Psoas muscle (tissue), 7 donors: ENCODE measurements at regions not wholly inside any gene's neighbourhood (a gene's known extent, or its start where the extent isn't known, plus 50 kb on each side); places are given as distances from the start of the nearest gene placed in this dataset.
A peak's percentile ranks its signal among the peaks of the same experiment; 100 is the strongest.

Experiments
- ATAC-seq, 4 donors: fragments of 200-7000 bp; cut with Tn5 transposase; one replicate each; pipeline ENCODE4 v1.9.1; 2020; ENCODE audit warnings: moderate library complexity in 3 of 4, mild to moderate bottlenecking in 2 of 4
- DNase-seq, 2 donors: peaks; one replicate each; pipeline ENCODE4 v3.0.0-alpha.2; 2020
- H3K27ac ChIP-seq: fragments of 200-600 bp; one replicate; pipeline ENCODE4 v1.8.0; 2022
- H3K27me3 ChIP-seq, 3 donors: fragments of 200-600 bp in 1 of 3; one replicate each; pipeline versions ENCODE4 v1.6.1 to v1.8.0; 2013 to 2022; ENCODE audit warnings: low read length in 2 of 3, mild to moderate bottlenecking in 2 of 3, moderate library complexity in 1 of 3; ENCODE audit not compliant: insufficient read depth in 3 of 3
- H3K36me3 ChIP-seq, 2 donors: fragments of 200-600 bp in 1 of 2; one replicate each; pipeline versions ENCODE4 v1.6.1 to v1.8.0; 2013 to 2022; ENCODE audit warnings: low read depth in 1 of 2, mild to moderate bottlenecking in 1 of 2, moderate library complexity in 1 of 2; ENCODE audit not compliant: insufficient read depth in 1 of 2
- H3K4me1 ChIP-seq: fragments of 200-600 bp; one replicate; pipeline ENCODE4 v1.8.0; 2022
- H3K4me3 ChIP-seq: fragments of 200-600 bp; one replicate; pipeline ENCODE4 v1.8.0; 2022; ENCODE audit warnings: mild to moderate bottlenecking
- H3K9me3 ChIP-seq: fragments of 200-600 bp; one replicate; pipeline ENCODE4 v1.8.0; 2022
- CTCF ChIP-seq: fragments of 200-600 bp; IDR thresholded peaks from one replicate; pipeline ENCODE4 v1.8.0; 2022; ENCODE audit warnings: antibody characterized with exemption
- WGBS, 3 donors: extraction: QIAGEN DNeasy Blood & Tissue Kit; methylation state at CpG; one replicate each; pipeline versions ENCODE4 v1.1.6 to v1.1.7; 2013; 5-methylcytosine and 5-hydroxymethylcytosine counted together
- intact Hi-C, 2 donors: fragments of 100-400 bp; cut with DNase I; formaldehyde crosslinking; loops; one replicate each; pipeline versions ENCODE4 v1.11.0 to v1.14.2; 2022
- donor health status: healthy with polysubstance abuse.
- donor health status: DM: no; HTN: no; CAD: no; lungs with moderate emphysema.
- donor health status: Bipolar disorder and iron deficiency.
- donor health status: healthy.
- donor health status: DM: yes; HTN: yes; CAD: no.
- donor health status: DM: no; HTN: no; CAD: no.
- donor health status: DM: yes; HTN: yes; CAD: no.

- 35 to 42% (median 41%) methylated on average over 3 of the region's 3 CpGs for WGBS, 3 donors
- no peak overlapping the region for H3K27ac ChIP-seq
- DNase-seq (no peak), ATAC-seq (no peak)
- intact Hi-C loops, result no loop called here
- H3K27me3 ChIP-seq, result no peaks in the 10 kb centered on the region
- no peaks in the 10 kb centered on the region for H3K9me3 ChIP-seq
- H3K4me3 ChIP-seq, result no peak overlapping the region
- TF ChIP-seq CTCF, result no peak
- H3K36me3 ChIP-seq, result no peaks in the 10 kb centered on the region
- no peaks in the 10 kb centered on the region for H3K4me1 ChIP-seq
Observed at GRCh38 chr20:55153001-55153645, 677.7 kb downstream of the DOK5 start.

- DNase-seq (no peak), ATAC-seq (no peak)
- no peaks in the 10 kb centered on the region for H3K36me3 ChIP-seq
- 7 to 15% (median 8%) methylated on average over 4 of the region's 4 CpGs for WGBS, 3 donors
- intact Hi-C loops, result no loop called here
- H3K4me1 ChIP-seq, result no peaks in the 10 kb centered on the region
- H3K27me3 ChIP-seq, result no peaks in the 10 kb centered on the region
- no peak overlapping the region for H3K27ac ChIP-seq
- TF ChIP-seq CTCF, result no peak
- no peaks in the 10 kb centered on the region for H3K9me3 ChIP-seq
- no peak overlapping the region for H3K4me3 ChIP-seq
Observed at GRCh38 chr20:55151171-55151570, 675.8 kb downstream of the DOK5 start.

- no peak for ATAC-seq
- intact Hi-C loops, result no loop called here
- DNase-seq, result no peak
- no peaks in the 10 kb centered on the region for H3K9me3 ChIP-seq
- no peak overlapping the region for H3K4me3 ChIP-seq
- no peak for TF ChIP-seq CTCF
- H3K36me3 ChIP-seq, result no peaks in the 10 kb centered on the region
- no peak overlapping the region for H3K27ac ChIP-seq
- no peaks in the 10 kb centered on the region for H3K4me1 ChIP-seq
- H3K27me3 ChIP-seq, result no peaks in the 10 kb centered on the region
Observed at GRCh38 chr20:55143601-55144000, 668.2 kb downstream of the DOK5 start.

GRCh38 chr20:55142932-55143331, 667.5 kb downstream of the DOK5 start:
- no peak for TF ChIP-seq CTCF
- no peaks in the 10 kb centered on the region for H3K36me3 ChIP-seq
- H3K4me1 ChIP-seq, result no peaks in the 10 kb centered on the region
- H3K4me3 ChIP-seq, result no peak overlapping the region
- intact Hi-C loops, result no loop called here
- no peak for ATAC-seq
- no peak overlapping the region for H3K27ac ChIP-seq
- DNase-seq, result no peak
- WGBS, 3 donors, result 68 to 70% (median 70%) methylated on average over 5 of the region's 5 CpGs
- H3K27me3 ChIP-seq, result no peaks in the 10 kb centered on the region
- H3K9me3 ChIP-seq, result no peaks in the 10 kb centered on the region

GRCh38 chr20:55140631-55141030, 665.2 kb downstream of the DOK5 start:
- intact Hi-C loops, result no loop called here
- WGBS, 3 donors, result 10 to 25% (median 20%) methylated on average over 3 of the region's 3 CpGs
- H3K9me3 ChIP-seq, result no peaks in the 10 kb centered on the region
- no peak overlapping the region for H3K4me3 ChIP-seq
- H3K27me3 ChIP-seq, result no peaks in the 10 kb centered on the region
- H3K27ac ChIP-seq, result peak overlapping the region; percentile 38
- H3K4me1 ChIP-seq, result no peaks in the 10 kb centered on the region
- DNase-seq, result peak in 1 of 2 donors; percentile 18
- no peak for TF ChIP-seq CTCF
- ATAC-seq, result peak; percentile 82 to 99 (median 94)
- H3K36me3 ChIP-seq, result no peaks in the 10 kb centered on the region
